GM23338 (cell line): ENCODE measurements at regions not wholly inside any gene's neighbourhood (a gene's known extent, or its start where the extent isn't known, plus 50 kb on each side); places are given as distances from the start of the nearest gene placed in this dataset.

Experiments used
- CREB1 ChIP-seq: fragments of 250-450 bp; sonication (Bioruptor Pico); IDR thresholded peaks from 2 replicates; pipeline ENCODE4 v1.5.0; 2020; ENCODE audit warnings: low read depth, mild to moderate bottlenecking, moderate library complexity
- EZH2 ChIP-seq: fragments of 200-600 bp; sonication (generic); IDR thresholded peaks from one replicate; pipeline ENCODE4 v1.8.0; 2017; ENCODE audit warnings: antibody characterized with exemption, mild to moderate bottlenecking, low read depth; ENCODE audit not compliant: unreplicated experiment
- EZH2phosphoT487 ChIP-seq: fragments of 200-600 bp; sonication (generic); IDR thresholded peaks from one replicate; pipeline ENCODE4 v1.8.1; 2018; ENCODE audit warnings: antibody characterized with exemption; ENCODE audit not compliant: unreplicated experiment
- JUNB ChIP-seq: IDR thresholded peaks from one replicate; pipeline ENCODE4 v1.6.1; 2016; ENCODE audit warnings: antibody characterized with exemption; ENCODE audit not compliant: unreplicated experiment
- POLR2AphosphoS5 ChIP-seq: IDR thresholded peaks from 2 replicates; pipeline ENCODE4 v1.6.1; 2016; ENCODE audit warnings: antibody characterized with exemption, low read depth
- ZNF114 ChIP-seq: fragments of 250-450 bp; sonication (Bioruptor Pico); IDR thresholded peaks from 2 replicates; pipeline ENCODE4 v1.5.0; 2020; ENCODE audit warnings: mild to moderate bottlenecking, moderate library complexity
- TF ChIP-seq, protein P1 (sequence below), 2 experiments: fragments of 200-600 bp in 1 of 2; sonication (generic) in 1 of 2; conservative IDR thresholded peaks; 2 replicates each; pipeline versions ENCODE4 v1.5.1 to v1.6.1; 2016 to 2017; ENCODE audit warnings: antibody characterized with exemption in 2 of 2, low read depth in 2 of 2, mild to moderate bottlenecking in 2 of 2, moderate library complexity in 1 of 2
- TF ChIP-seq, protein P2 (sequence below): IDR thresholded peaks from one replicate; pipeline ENCODE4 v1.6.1; 2018; ENCODE audit warnings: antibody characterized with exemption; ENCODE audit not compliant: unreplicated experiment

DNA sequence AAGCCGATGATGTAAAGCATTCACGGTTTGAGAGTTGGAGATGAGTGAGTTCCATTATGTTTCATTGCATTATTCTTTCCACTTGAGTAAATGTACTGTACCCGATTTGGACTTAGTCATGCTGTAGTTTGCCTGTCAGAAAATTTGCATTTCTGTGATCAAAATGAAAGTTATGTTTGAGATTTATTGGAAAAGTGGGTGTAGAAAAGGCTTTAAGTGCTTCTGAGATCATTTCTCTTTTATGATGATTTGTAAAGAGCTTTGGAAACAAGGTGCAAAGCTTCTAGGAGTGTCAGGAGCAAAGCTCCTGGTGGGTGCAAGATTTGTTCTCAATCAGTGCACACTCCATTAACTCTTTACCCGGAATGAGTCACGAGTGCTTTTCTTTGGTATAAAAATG lies 204.1 kb upstream of the POM121L12 start:
- TF ChIP-seq POLR2AphosphoS5 (no peak), EZH2phosphoT487 (no peak), EZH2 (no peak), CREB1 (no peak), JUNB (no peak), ZNF114 (CRISPR knock-in tag) (no peak)
- TF ChIP-seq, protein P1, sequence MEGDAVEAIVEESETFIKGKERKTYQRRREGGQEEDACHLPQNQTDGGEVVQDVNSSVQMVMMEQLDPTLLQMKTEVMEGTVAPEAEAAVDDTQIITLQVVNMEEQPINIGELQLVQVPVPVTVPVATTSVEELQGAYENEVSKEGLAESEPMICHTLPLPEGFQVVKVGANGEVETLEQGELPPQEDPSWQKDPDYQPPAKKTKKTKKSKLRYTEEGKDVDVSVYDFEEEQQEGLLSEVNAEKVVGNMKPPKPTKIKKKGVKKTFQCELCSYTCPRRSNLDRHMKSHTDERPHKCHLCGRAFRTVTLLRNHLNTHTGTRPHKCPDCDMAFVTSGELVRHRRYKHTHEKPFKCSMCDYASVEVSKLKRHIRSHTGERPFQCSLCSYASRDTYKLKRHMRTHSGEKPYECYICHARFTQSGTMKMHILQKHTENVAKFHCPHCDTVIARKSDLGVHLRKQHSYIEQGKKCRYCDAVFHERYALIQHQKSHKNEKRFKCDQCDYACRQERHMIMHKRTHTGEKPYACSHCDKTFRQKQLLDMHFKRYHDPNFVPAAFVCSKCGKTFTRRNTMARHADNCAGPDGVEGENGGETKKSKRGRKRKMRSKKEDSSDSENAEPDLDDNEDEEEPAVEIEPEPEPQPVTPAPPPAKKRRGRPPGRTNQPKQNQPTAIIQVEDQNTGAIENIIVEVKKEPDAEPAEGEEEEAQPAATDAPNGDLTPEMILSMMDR (conservative IDR thresholded peaks at IDR 0.05; ENCODE audit: low read depth in 2 of 2): no peak
- TF ChIP-seq, protein P2, sequence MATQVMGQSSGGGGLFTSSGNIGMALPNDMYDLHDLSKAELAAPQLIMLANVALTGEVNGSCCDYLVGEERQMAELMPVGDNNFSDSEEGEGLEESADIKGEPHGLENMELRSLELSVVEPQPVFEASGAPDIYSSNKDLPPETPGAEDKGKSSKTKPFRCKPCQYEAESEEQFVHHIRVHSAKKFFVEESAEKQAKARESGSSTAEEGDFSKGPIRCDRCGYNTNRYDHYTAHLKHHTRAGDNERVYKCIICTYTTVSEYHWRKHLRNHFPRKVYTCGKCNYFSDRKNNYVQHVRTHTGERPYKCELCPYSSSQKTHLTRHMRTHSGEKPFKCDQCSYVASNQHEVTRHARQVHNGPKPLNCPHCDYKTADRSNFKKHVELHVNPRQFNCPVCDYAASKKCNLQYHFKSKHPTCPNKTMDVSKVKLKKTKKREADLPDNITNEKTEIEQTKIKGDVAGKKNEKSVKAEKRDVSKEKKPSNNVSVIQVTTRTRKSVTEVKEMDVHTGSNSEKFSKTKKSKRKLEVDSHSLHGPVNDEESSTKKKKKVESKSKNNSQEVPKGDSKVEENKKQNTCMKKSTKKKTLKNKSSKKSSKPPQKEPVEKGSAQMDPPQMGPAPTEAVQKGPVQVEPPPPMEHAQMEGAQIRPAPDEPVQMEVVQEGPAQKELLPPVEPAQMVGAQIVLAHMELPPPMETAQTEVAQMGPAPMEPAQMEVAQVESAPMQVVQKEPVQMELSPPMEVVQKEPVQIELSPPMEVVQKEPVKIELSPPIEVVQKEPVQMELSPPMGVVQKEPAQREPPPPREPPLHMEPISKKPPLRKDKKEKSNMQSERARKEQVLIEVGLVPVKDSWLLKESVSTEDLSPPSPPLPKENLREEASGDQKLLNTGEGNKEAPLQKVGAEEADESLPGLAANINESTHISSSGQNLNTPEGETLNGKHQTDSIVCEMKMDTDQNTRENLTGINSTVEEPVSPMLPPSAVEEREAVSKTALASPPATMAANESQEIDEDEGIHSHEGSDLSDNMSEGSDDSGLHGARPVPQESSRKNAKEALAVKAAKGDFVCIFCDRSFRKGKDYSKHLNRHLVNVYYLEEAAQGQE: no peak
